Fibroblast of lung (primary cell): ENCODE measurements at regions not wholly inside any gene's neighbourhood (a gene's known extent, or its start where the extent isn't known, plus 50 kb on each side); places are given as distances from the start of the nearest gene placed in this dataset.

ENCODE experiments used
- DNase-seq, 2 donors: peaks; one replicate each; pipeline versions ENCODE4 v3.0.0 to v3.0.0-alpha.2; 2010; ENCODE audit warnings: low read depth in 2 of 2
- H2AFZ ChIP-seq: 2 replicates; pipeline ENCODE4 v1.5.1; 2012; ENCODE audit warnings: low read length, control low read depth, inconsistent platforms
- H3K27ac ChIP-seq: 2 replicates; pipeline ENCODE4 v1.5.1; 2011; ENCODE audit warnings: low read length, control low read depth; ENCODE audit not compliant: insufficient read depth
- H3K27me3 ChIP-seq: 2 replicates; pipeline ENCODE4 v1.5.1; 2011; ENCODE audit warnings: mild to moderate bottlenecking, low read length; ENCODE audit not compliant: control insufficient read depth, insufficient read depth
- H3K36me3 ChIP-seq: 2 replicates; pipeline ENCODE4 v1.5.1; 2011; ENCODE audit warnings: low read length; ENCODE audit not compliant: control insufficient read depth, insufficient read depth
- H3K4me1 ChIP-seq: 2 replicates; pipeline ENCODE4 v1.5.1; 2011; ENCODE audit warnings: low read length; ENCODE audit not compliant: control insufficient read depth, insufficient read depth; ENCODE audit errors: extremely low read depth
- H3K4me2 ChIP-seq: 2 replicates; pipeline ENCODE4 v1.5.1; 2011; ENCODE audit warnings: low read length, control low read depth; ENCODE audit not compliant: insufficient read depth; ENCODE audit errors: extremely low read depth
- H3K4me3 ChIP-seq, 4 experiments: fragments of 200-600 bp in 1 of 4; sonication (generic) in 1 of 4; replicated peaks in 1 of 4; 2 replicates each; pipeline ENCODE4 v1.5.1; 2011 to 2016; ENCODE audit warnings: low read length in 4 of 4, low read depth in 3 of 4, mild to moderate bottlenecking in 3 of 4, control low read depth in 2 of 4, inconsistent platforms in 1 of 4, mixed read lengths in 1 of 4; ENCODE audit not compliant: insufficient read depth in 1 of 4; ENCODE audit errors: control extremely low read depth in 1 of 4
- H3K79me2 ChIP-seq: 2 replicates; pipeline ENCODE4 v1.5.1; 2012; ENCODE audit warnings: mild to moderate bottlenecking, low read length, inconsistent platforms; ENCODE audit not compliant: control insufficient read depth, insufficient read depth
- H3K9ac ChIP-seq: 2 replicates; pipeline ENCODE4 v1.5.1; 2011; ENCODE audit warnings: mild to moderate bottlenecking, low read length, control low read depth; ENCODE audit not compliant: insufficient read depth
- H3K9me3 ChIP-seq: 2 replicates; pipeline ENCODE4 v1.5.1; 2012; ENCODE audit warnings: low read depth, low read length; ENCODE audit not compliant: control insufficient read depth, insufficient read depth
- H4K20me1 ChIP-seq: 2 replicates; pipeline ENCODE4 v1.5.1; 2011; ENCODE audit warnings: low read length; ENCODE audit not compliant: control insufficient read depth, insufficient read depth; ENCODE audit errors: extremely low read depth
- EZH2 ChIP-seq: IDR thresholded peaks from 2 replicates; pipeline ENCODE4 v1.5.1; 2012; ENCODE audit warnings: low read length, control low read depth, mild to moderate bottlenecking; ENCODE audit errors: missing control alignments
- TF ChIP-seq, protein P1 (sequence below), 2 donors: IDR thresholded peaks in 1 of 2; conservative IDR thresholded peaks in 1 of 2; 1 replicate in 1 of 2; 2 replicates in 1 of 2; pipeline ENCODE4 v1.5.1; 2011 to 2012; ENCODE audit warnings: low read length in 2 of 2, control low read depth in 1 of 2, inconsistent platforms in 1 of 2, low read depth in 1 of 2, mild to moderate bottlenecking in 1 of 2

DNA sequence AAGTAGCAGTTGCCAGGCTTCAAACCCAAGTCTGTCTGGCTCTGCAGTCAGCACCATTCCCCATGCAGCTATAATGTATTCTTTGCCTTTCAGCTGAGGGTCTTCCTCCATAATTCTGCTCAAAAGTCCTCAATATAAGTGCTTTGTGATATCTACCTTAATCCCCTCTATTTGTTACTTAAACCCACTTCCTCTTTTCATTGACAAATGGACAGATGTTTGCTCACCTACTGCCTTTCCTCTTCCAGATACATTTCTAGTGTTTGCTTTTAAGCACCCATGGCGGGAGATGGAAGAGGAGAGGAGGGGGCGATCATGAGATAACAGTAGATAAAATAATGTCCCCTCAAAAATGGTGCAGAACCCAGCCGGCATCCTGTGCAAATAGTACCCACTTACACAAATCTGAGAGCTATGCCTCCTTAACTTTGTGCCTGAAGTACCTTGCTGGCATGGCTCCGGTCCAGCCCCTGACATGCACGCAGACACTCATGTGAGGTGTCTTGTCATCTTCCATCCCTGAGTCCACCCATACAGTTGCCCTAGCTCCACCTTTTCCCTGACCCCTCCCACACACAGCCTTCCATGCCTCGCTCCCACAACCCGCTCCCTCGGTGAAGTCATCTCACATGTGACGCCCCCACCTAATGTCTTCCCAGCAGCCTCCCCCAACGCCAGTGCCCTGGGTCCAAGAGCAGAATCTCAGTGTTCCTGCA lies 109.6 kb downstream of the TRIM29 start:
- no peaks in the 10 kb centered on the region for H3K27me3 ChIP-seq
- H3K79me2 ChIP-seq: no peaks in the 10 kb centered on the region
- no peak overlapping the region for H3K27ac ChIP-seq
- H3K36me3 ChIP-seq: no peaks in the 10 kb centered on the region
- no peak overlapping the region for H2AFZ ChIP-seq
- no peaks in the 10 kb centered on the region for H4K20me1 ChIP-seq
- H3K9ac ChIP-seq: no peak overlapping the region
- TF ChIP-seq, protein P1, sequence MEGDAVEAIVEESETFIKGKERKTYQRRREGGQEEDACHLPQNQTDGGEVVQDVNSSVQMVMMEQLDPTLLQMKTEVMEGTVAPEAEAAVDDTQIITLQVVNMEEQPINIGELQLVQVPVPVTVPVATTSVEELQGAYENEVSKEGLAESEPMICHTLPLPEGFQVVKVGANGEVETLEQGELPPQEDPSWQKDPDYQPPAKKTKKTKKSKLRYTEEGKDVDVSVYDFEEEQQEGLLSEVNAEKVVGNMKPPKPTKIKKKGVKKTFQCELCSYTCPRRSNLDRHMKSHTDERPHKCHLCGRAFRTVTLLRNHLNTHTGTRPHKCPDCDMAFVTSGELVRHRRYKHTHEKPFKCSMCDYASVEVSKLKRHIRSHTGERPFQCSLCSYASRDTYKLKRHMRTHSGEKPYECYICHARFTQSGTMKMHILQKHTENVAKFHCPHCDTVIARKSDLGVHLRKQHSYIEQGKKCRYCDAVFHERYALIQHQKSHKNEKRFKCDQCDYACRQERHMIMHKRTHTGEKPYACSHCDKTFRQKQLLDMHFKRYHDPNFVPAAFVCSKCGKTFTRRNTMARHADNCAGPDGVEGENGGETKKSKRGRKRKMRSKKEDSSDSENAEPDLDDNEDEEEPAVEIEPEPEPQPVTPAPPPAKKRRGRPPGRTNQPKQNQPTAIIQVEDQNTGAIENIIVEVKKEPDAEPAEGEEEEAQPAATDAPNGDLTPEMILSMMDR (conservative IDR thresholded peaks at IDR 0.05 in 1 of 2, IDR thresholded peaks at IDR 0.05 in 1 of 2; ENCODE audit: low read depth in 1 of 2, low read length in 2 of 2): no peak
- TF ChIP-seq EZH2: no peak
- no peaks in the 10 kb centered on the region for H3K9me3 ChIP-seq
- no peaks in the 10 kb centered on the region for H3K4me1 ChIP-seq
- no peak for DNase-seq
- no peak overlapping the region for H3K4me2 ChIP-seq
- H3K4me3 ChIP-seq: no peak overlapping the region

DNA sequence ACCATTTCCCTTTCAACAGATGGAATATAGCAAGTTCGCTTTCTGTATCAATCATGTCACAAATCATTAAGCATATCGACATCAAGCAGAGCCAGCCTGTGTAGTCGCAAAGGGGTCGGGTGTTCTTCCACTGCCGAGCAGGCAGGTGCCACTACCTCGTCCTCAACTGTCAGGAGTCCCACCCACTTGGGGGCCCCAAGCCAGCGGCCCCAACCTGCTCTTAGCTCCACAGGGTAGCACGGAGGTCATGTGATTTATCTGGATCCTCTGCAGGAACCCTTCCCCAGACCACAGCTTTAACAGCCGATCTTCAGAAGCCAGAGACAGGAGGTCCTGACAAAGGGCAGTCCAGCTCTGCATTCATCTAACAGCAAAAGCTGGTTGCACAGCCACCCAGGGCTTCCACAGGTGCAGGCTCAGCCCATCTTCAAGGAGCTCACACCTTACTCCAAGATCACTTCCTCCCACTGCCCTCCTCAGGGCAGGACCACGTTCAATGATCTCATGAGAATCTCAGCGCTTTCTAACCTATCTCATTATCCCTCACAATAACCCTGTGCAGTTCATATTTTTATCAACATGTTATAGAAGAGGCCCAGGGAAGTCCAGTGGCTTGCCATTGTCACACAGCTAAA lies 110.2 kb downstream of the TRIM29 start:
- Histone ChIP-seq H3K9ac (no peak overlapping the region), H3K4me3 (no peak overlapping the region), H4K20me1 (no peaks in the 10 kb centered on the region), H2AFZ (no peak overlapping the region), H3K36me3 (no peaks in the 10 kb centered on the region), H3K79me2 (no peaks in the 10 kb centered on the region), H3K27ac (no peak overlapping the region), H3K4me1 (no peaks in the 10 kb centered on the region), H3K9me3 (no peaks in the 10 kb centered on the region), H3K27me3 (no peaks in the 10 kb centered on the region), H3K4me2 (no peak overlapping the region)
- TF ChIP-seq, protein P1 (conservative IDR thresholded peaks at IDR 0.05 in 1 of 2, IDR thresholded peaks at IDR 0.05 in 1 of 2; ENCODE audit: low read depth in 1 of 2, low read length in 2 of 2): no peak
- TF ChIP-seq EZH2: no peak
- no peak for DNase-seq

DNA sequence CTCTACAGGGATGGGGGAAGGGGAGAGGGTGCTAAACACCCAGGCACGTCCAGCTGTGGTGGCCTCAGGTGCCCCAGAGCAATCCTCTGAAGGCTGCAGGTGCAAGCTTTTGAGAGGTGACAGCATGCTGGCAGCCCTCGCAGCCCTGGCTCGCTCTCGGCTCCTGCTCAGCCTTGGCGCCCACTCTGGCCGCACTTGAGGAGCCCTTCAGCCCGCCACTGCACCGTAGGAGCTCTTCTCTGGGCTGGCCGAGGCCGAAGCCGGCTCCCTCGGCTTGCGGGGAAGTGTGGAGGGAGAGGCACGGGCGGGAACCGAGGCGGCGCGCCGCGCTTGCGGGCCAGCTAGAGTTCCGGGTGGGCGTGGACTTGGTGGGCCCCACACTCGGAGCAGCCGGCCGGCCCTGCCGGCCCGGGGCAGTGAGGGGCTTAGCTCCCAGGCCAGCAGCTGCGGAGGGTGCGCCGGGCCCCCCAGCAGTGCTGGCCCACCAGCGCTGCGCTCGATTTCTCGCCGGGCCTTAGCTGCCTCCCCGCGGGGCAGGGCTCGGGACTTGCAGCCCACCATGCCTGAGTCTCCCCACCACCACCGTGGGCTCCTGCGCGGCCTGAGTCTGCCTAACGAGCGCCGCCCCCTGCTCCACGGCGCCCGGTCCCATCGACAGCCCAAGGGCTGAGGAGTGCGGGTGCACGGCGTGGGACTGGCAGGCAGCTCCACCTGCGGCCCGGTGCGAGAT lies 112.1 kb downstream of the TRIM29 start:
- H3K27ac ChIP-seq: no peak overlapping the region
- no peak overlapping the region for H3K4me3 ChIP-seq
- no peaks in the 10 kb centered on the region for H3K27me3 ChIP-seq
- H3K9ac ChIP-seq: no peak overlapping the region
- no peak for TF ChIP-seq EZH2
- TF ChIP-seq, protein P1 (conservative IDR thresholded peaks at IDR 0.05 in 1 of 2, IDR thresholded peaks at IDR 0.05 in 1 of 2; ENCODE audit: low read depth in 1 of 2, low read length in 2 of 2): no peak
- H3K9me3 ChIP-seq: no peaks in the 10 kb centered on the region
- H3K4me1 ChIP-seq: no peaks in the 10 kb centered on the region
- no peak for DNase-seq
- no peak overlapping the region for H3K4me2 ChIP-seq
- no peak overlapping the region for H2AFZ ChIP-seq
- no peaks in the 10 kb centered on the region for H3K36me3 ChIP-seq
- H3K79me2 ChIP-seq: no peaks in the 10 kb centered on the region
- H4K20me1 ChIP-seq: peaks cover 2% of the 10 kb centered on the region
